ENCODE measurements at regions not wholly inside any gene's neighbourhood (a gene's known extent, or its start where the extent isn't known, plus 50 kb on each side); places are given as distances from the start of the nearest gene placed in this dataset.

GRCh38 chr6:26159357-26160273, 72.4 kb downstream of the HFE start:
- ATAC-seq = no peak
- BruUV-seq (replicated peaks) = no TSS peak

More at GRCh38 chr6:26159357-26160273, 72.4 kb downstream of the HFE start:
- H3K36me3 ChIP-seq (ENCODE audit: control insufficient read depth, insufficient read depth, low read length) = no peaks in the 10 kb centered on the region; the same call in none of the 2 replicates
- peaks cover 13% of the 10 kb centered on the region for H3K4me1 ChIP-seq (ENCODE audit: control insufficient read depth, insufficient read depth, low read length)
- peak overlapping the region; percentile 96 for H3K27ac ChIP-seq (ENCODE audit: low read length)
- ChIA-PET CTCF (interaction anchor here (0.6 kb wide), 2 partner anchors 53 to 377 kb away, joined by 3 to 6 read pairs; no protein-coding TSS in a partner anchor), POLR2A (interaction anchor here (0.7 to 2.6 kb wide), 7 partner anchors 24 to 113 kb away, joined by 3 to 17 read pairs (median 7); a partner anchor contains a TSS)
- intact Hi-C loops (cut with micrococcal nuclease; ENCODE audit: unreplicated experiment) = loop anchor here (5.0 kb wide), 1 partner anchor 38 kb away; a partner anchor contains a TSS
- H3K4me3 ChIP-seq (ENCODE audit: low read depth in 2 of 2, low read length in 2 of 2) = peak overlapping the region; percentile 93 to 94
- DNase-seq (ENCODE audit: low read depth, low spot score) = no peak
- no peak for TF ChIP-seq REST (IDR thresholded peaks at IDR 0.05; ENCODE audit: insufficient read depth in 1 of 2, low read depth in 2 of 2, low read length in 1 of 2)
- TF ChIP-seq CTCF (IDR thresholded peaks at IDR 0.05) = no peak
- TF ChIP-seq SIN3A (IDR thresholded peaks at IDR 0.05; ENCODE audit: borderline replicate concordance, insufficient read depth, low read depth, low read length) = no peak
- no peak for TF ChIP-seq TCF7L2 (IDR thresholded peaks at IDR 0.05; ENCODE audit: low read depth, low read length)
- TF ChIP-seq POLR2AphosphoS5 (IDR thresholded peaks at IDR 0.05; ENCODE audit: low read depth, low read length) = no peak
- no peaks in the 10 kb centered on the region for H3K9me3 ChIP-seq (ENCODE audit: control insufficient read depth, insufficient read depth, low read depth, low read length)
- no peaks in the 10 kb centered on the region for H3K27me3 ChIP-seq (ENCODE audit: control insufficient read depth, insufficient read depth, low read length)
- in situ Hi-C loops (cut with HindIII; ENCODE audit: low pct_unique_long_range_greater_than_20kb, low sequenced_read_pairs) = no loop called here
